ENCODE measurements at regions not wholly inside any gene's neighbourhood (a gene's known extent, or its start where the extent isn't known, plus 50 kb on each side); places are given as distances from the start of the nearest gene placed in this dataset.

GRCh38 chr5:174827558-174827957 lies 103.2 kb downstream of the MSX2 start:
- TF ChIP-seq CTCF (IDR thresholded peaks at IDR 0.05): no peak
- TF ChIP-seq POLR2A (IDR thresholded peaks at IDR 0.05): no peak

Data from esophagus squamous epithelium (tissue), 4 donors.